Activated gamma-delta T cell treated with anti-CD3 and anti-CD28 coated beads, Interleukin-2, amount 50 U/mL, for 16 hours (primary cell): ENCODE measurements at regions not wholly inside any gene's neighbourhood (a gene's known extent, or its start where the extent isn't known, plus 50 kb on each side); places are given as distances from the start of the nearest gene placed in this dataset.
"Not testable (repeated sequence)": the region's sequence is repeated elsewhere in the genome, so short reads cannot be mapped to it uniquely, and the experiment has no call there.

Experiments used
- DNase-seq: peaks from one replicate; pipeline ENCODE4 v3.0.0-alpha.2; 2020; ENCODE audit warnings: low read depth

- DNase-seq = not testable (repeated sequence)
Measured at GRCh38 chr1:222470252-222470805, 77.6 kb downstream of the HHIPL2 start.

- DNase-seq = no peak
Measured at GRCh38 chr1:222466150-222466865, 81.6 kb downstream of the HHIPL2 start.

DNA sequence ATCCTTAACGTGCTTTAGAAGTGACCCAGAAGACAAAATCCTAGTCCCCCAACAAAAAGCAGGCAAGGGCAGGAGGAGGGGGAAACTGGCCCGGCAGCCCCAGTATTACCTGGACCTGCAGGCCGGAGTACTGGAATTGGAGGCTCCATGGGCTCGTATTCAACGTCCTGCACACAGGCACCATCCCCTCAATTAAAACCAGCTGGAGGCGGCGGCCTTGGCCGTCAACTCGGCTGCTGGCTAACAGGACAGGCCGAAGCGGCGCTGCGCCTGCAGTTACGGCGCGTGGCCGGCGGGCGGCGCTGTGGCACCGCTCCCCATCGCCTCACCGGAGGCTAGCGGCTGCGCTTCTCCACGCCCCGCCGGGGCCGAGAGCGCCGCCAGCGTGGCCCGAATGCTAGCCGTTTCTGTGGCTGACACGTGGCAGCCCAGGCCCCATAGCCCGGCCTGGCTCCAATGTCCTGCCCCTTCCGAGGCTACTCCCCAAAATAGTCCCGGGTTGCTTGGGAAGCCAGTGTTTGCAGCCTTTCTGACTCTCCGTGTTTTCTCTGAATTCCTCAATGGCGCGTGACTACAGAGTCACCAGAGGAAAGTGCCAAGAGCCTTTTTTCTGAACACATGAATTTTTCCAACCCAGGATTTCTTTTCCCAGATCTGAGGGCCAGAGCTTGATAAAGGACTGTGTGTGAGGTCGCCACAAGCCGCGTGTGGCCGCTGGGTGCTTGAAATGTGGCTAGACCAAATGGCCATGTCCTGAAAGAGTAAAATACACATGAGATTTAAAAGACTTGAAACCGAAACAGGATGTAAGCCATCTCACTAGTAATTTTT, 82.5 kb downstream of the HHIPL2 start:
- peak; percentile 60 for DNase-seq

DNA sequence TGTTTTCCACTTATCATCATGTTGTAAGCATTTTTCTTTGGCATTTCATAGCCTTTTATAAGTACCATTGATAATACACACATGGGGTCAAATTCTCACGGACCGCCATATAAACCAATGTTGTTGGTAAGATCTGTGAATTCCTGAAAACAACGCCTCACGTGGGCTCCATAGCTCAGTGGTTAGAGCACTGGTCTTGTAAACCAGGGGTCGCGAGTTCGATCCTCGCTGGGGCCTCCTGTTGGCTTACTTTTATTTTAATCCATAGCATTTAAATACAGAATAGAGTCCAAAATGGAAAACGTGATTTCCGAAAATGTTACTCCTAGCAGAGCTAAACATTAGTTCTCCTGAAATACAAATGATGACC, 83.1 kb downstream of the HHIPL2 start:
- DNase-seq = peak; percentile 30

DNA sequence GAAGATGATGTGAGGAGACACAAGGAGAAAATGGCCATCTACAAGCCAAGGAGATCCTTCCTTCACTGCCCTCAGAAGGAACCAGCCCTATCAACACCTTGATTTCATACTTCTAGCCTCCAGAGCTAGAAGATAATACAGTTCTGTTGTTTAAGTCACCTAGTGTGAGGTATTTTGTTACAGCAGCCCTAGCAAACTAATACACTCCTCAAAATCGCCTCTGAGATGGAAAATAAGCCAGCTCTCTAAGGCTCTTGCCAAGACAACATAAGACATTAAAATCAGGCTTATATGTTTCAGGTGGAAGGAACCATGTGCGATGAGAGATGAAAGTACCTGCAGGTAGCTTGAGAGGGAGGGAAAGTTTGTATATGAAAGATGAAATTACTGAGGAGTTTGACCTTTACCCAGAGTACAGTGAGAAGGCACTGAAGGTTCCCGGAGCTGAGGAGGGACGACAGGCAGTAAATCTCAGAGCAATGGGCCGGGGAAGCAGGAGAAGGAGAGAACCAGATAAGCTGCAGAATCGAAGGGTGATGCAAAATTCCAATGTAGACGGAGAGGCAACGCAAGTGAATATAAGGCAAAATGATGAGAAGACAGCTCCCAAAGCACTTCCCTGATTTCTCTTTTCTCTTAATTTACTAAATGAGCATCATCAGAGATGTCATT, 84.7 kb downstream of the HHIPL2 start:
- DNase-seq = no peak

- DNase-seq = no peak
Measured at GRCh38 chr1:222462601-222463000, 85.3 kb downstream of the HHIPL2 start.

GRCh38 chr1:222461941-222462340, 86.0 kb downstream of the HHIPL2 start:
- DNase-seq = no peak

GRCh38 chr1:222459652-222460051, 88.3 kb downstream of the HHIPL2 start:
- no peak for DNase-seq

GRCh38 chr1:222457513-222457912, 90.4 kb downstream of the HHIPL2 start:
- no peak for DNase-seq

- no peak for DNase-seq
Measured at GRCh38 chr1:222457084-222457483, 90.8 kb downstream of the HHIPL2 start.

- peak; percentile 72 for DNase-seq
Measured at GRCh38 chr1:222455188-222455879, 92.6 kb downstream of the HHIPL2 start.

DNA sequence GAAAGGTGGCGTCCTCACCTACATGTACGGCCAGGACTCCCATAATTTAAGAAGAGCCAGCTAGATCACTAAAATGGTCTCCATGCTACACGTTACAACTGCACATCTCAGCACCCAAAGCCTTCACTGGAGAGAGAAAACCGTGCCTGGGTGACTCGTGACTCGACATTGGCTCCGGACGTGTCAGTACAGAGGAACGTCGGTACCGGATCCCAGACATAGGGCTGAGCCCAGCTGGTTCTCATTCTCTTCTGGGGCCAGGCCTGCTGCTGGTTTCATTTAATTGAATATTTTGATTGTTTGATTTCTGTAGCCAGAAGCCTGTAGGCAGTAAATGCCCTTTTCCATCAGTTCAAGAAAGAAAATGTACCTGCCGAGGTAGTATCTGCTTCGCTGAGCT, 93.1 kb downstream of the HHIPL2 start:
- no peak for DNase-seq

DNA sequence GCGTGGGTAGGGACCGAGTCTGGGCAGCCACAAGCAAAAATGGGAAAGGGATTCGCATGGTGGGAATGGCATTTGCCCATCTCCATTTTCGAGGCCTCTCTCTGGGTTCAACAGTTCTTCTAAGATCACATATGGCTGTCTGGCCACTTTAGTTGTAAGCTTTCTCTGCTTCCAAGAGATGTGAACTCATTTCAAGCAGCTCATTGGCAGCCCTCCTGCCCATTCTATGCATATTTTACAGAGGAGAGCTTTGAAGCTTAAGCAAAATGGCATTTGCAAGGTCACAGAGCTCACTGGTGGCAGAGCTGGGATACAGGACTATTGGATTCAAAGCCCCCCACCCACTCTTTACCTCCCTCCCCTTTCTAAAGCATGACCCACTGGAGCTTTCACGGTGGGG, 93.7 kb downstream of the HHIPL2 start:
- DNase-seq = no peak

DNA sequence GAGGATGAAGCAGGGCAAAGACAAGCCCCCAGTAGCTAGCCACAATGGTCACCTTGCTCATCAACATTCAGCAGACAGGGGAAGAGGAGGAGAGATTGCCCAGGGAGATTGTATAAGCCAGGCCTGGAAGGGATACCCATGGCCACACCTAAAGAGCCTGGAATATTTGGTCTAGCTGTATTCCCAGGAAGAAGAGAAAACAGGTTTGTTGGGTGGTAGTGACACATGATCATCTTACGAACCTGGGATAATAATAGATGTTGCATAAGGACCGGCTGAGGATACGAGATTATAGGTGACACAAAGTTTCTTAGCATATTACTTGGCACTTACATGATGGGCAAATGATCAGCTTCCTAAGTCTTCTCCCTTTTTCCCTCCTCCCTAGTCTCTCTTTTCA, 95.9 kb downstream of the HHIPL2 start:
- no peak for DNase-seq

DNA sequence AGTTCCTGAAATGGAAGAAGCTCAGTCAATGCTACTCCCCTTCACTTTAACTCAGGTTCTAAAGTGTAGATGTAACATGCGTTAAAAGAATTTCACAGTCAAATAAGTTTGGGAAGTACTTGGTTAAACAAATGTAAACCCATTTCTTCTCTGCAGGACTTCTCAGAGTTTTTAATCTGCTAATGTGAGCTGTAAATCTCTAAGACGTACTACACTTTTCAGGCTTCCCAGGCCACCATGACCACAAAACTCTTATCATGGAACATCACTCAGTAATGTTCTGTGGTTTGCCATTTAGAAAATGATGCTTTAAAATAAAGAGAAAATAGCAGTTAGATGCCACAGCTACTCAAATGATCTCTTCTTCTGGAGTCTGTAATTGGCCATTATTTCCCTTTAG, 104.3 kb downstream of the HHIPL2 start:
- no peak for DNase-seq

DNA sequence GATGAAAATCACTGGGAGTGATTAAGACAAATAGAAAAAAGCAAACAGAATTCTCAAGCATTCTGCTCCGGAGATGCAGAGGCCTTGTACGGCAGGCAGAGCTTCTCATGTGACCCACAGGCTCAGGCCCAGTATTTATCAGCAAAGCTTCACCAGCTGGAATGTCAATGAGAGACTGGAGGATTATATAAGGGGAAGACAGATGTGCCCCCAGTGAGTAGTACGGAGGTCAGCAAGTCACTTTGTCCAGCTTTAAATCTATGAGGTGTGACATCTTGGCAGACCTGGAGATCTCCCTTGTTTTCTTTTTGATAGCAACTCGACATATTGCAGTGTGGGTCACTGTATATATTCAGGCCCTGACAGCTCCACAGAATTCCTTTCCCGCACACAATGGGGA, 106.8 kb downstream of the HHIPL2 start:
- no peak for DNase-seq

- no peak for DNase-seq
Measured at GRCh38 chr1:222424826-222425225, 123.1 kb downstream of the HHIPL2 start.

- no peak for DNase-seq
Measured at GRCh38 chr1:222421380-222421779, 126.5 kb downstream of the HHIPL2 start.

- DNase-seq = no peak
Measured at GRCh38 chr1:222420633-222421032, 127.3 kb downstream of the HHIPL2 start.

DNA sequence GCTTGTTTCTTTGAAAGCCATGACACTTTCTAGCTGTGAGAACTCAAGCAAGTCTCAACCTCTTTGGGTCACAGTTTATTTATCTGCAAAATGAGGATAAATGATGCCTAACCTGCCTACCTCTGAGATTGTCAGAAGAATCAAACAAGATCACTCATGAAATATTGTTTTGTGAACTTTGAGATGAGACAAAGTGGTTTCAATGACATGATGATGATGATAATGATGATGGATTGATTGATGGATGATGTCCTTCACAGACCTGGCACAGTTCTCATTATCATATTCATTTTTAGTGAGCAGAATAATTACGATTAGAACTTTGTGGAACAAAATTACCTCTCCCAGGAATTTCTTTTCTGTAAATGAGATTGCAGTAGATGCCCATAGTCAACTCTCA, 129.2 kb downstream of the HHIPL2 start:
- DNase-seq = no peak

DNA sequence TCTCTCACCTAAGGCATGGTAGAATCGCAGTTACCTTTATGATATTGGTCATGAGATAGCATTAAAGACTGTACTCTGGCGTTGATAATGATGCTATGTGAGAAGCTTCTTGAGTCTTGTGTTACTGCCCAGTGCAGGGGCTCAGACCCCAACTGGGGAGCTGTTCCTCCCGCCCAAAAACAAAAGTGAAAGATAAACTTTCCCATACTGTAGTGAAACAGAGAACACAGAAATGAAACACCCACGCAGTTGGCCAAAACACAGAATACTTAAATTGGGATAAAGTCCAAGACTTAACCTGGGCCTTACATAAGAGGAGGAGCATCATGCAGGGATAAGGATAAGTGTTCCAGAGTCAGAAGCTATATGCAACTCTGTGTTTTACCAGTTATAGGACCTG, 130.6 kb downstream of the HHIPL2 start:
- DNase-seq = no peak
